GM23338 (cell line): ENCODE measurements at regions not wholly inside any gene's neighbourhood (a gene's known extent, or its start where the extent isn't known, plus 50 kb on each side); places are given as distances from the start of the nearest gene placed in this dataset.

Source experiments
- CREB1 ChIP-seq: fragments of 250-450 bp; sonication (Bioruptor Pico); IDR thresholded peaks from 2 replicates; pipeline ENCODE4 v1.5.0; 2020; ENCODE audit warnings: low read depth, mild to moderate bottlenecking, moderate library complexity
- ETS1 ChIP-seq: IDR thresholded peaks from 2 replicates; pipeline ENCODE4 v1.6.1; 2016; ENCODE audit warnings: antibody characterized with exemption
- EZH2 ChIP-seq: fragments of 200-600 bp; sonication (generic); IDR thresholded peaks from one replicate; pipeline ENCODE4 v1.8.0; 2017; ENCODE audit warnings: antibody characterized with exemption, mild to moderate bottlenecking, low read depth; ENCODE audit not compliant: unreplicated experiment
- EZH2phosphoT487 ChIP-seq: fragments of 200-600 bp; sonication (generic); IDR thresholded peaks from one replicate; pipeline ENCODE4 v1.8.1; 2018; ENCODE audit warnings: antibody characterized with exemption; ENCODE audit not compliant: unreplicated experiment
- JUNB ChIP-seq: IDR thresholded peaks from one replicate; pipeline ENCODE4 v1.6.1; 2016; ENCODE audit warnings: antibody characterized with exemption; ENCODE audit not compliant: unreplicated experiment
- NANOG ChIP-seq: IDR thresholded peaks from 2 replicates; pipeline ENCODE4 v1.6.1; 2016; ENCODE audit warnings: antibody characterized with exemption, borderline replicate concordance
- POLR2AphosphoS5 ChIP-seq: IDR thresholded peaks from 2 replicates; pipeline ENCODE4 v1.6.1; 2016; ENCODE audit warnings: antibody characterized with exemption, low read depth
- REST ChIP-seq: IDR thresholded peaks from one replicate; pipeline ENCODE4 v1.6.1; 2018; ENCODE audit warnings: antibody characterized with exemption; ENCODE audit not compliant: unreplicated experiment
- STAT1 ChIP-seq: IDR thresholded peaks from one replicate; pipeline ENCODE4 v1.6.1; 2016; ENCODE audit warnings: antibody characterized with exemption; ENCODE audit not compliant: unreplicated experiment
- ZNF114 ChIP-seq: fragments of 250-450 bp; sonication (Bioruptor Pico); IDR thresholded peaks from 2 replicates; pipeline ENCODE4 v1.5.0; 2020; ENCODE audit warnings: mild to moderate bottlenecking, moderate library complexity
- ZNF331 ChIP-seq: fragments of 250-450 bp; sonication (Bioruptor Pico); IDR thresholded peaks from 2 replicates; pipeline ENCODE4 v1.5.0; 2020; ENCODE audit warnings: low read depth, mild to moderate bottlenecking, moderate library complexity
- TF ChIP-seq, protein P1 (sequence below), 2 experiments: fragments of 200-600 bp in 1 of 2; sonication (generic) in 1 of 2; conservative IDR thresholded peaks; 2 replicates each; pipeline versions ENCODE4 v1.5.1 to v1.6.1; 2016 to 2017; ENCODE audit warnings: antibody characterized with exemption in 2 of 2, low read depth in 2 of 2, mild to moderate bottlenecking in 2 of 2, moderate library complexity in 1 of 2
- TF ChIP-seq, protein P2 (sequence below): fragments of 250-450 bp; sonication (Bioruptor Pico); IDR thresholded peaks from 2 replicates; pipeline ENCODE4 v1.5.0; 2020; ENCODE audit warnings: mild to moderate bottlenecking, moderate library complexity

- TF ChIP-seq, protein P1, sequence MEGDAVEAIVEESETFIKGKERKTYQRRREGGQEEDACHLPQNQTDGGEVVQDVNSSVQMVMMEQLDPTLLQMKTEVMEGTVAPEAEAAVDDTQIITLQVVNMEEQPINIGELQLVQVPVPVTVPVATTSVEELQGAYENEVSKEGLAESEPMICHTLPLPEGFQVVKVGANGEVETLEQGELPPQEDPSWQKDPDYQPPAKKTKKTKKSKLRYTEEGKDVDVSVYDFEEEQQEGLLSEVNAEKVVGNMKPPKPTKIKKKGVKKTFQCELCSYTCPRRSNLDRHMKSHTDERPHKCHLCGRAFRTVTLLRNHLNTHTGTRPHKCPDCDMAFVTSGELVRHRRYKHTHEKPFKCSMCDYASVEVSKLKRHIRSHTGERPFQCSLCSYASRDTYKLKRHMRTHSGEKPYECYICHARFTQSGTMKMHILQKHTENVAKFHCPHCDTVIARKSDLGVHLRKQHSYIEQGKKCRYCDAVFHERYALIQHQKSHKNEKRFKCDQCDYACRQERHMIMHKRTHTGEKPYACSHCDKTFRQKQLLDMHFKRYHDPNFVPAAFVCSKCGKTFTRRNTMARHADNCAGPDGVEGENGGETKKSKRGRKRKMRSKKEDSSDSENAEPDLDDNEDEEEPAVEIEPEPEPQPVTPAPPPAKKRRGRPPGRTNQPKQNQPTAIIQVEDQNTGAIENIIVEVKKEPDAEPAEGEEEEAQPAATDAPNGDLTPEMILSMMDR (conservative IDR thresholded peaks at IDR 0.05; ENCODE audit: low read depth in 2 of 2): no peak
- no peak for TF ChIP-seq POLR2AphosphoS5
- TF ChIP-seq EZH2phosphoT487: no peak
- TF ChIP-seq REST: no peak
- no peak for TF ChIP-seq NANOG
- TF ChIP-seq CREB1 (CRISPR knock-in tag): no peak
- TF ChIP-seq EZH2: no peak
- TF ChIP-seq STAT1: no peak
- TF ChIP-seq JUNB: no peak
- no peak for TF ChIP-seq ZNF114 (CRISPR knock-in tag)
- no peak for TF ChIP-seq ZNF331 (CRISPR knock-in tag)
- TF ChIP-seq, protein P2, sequence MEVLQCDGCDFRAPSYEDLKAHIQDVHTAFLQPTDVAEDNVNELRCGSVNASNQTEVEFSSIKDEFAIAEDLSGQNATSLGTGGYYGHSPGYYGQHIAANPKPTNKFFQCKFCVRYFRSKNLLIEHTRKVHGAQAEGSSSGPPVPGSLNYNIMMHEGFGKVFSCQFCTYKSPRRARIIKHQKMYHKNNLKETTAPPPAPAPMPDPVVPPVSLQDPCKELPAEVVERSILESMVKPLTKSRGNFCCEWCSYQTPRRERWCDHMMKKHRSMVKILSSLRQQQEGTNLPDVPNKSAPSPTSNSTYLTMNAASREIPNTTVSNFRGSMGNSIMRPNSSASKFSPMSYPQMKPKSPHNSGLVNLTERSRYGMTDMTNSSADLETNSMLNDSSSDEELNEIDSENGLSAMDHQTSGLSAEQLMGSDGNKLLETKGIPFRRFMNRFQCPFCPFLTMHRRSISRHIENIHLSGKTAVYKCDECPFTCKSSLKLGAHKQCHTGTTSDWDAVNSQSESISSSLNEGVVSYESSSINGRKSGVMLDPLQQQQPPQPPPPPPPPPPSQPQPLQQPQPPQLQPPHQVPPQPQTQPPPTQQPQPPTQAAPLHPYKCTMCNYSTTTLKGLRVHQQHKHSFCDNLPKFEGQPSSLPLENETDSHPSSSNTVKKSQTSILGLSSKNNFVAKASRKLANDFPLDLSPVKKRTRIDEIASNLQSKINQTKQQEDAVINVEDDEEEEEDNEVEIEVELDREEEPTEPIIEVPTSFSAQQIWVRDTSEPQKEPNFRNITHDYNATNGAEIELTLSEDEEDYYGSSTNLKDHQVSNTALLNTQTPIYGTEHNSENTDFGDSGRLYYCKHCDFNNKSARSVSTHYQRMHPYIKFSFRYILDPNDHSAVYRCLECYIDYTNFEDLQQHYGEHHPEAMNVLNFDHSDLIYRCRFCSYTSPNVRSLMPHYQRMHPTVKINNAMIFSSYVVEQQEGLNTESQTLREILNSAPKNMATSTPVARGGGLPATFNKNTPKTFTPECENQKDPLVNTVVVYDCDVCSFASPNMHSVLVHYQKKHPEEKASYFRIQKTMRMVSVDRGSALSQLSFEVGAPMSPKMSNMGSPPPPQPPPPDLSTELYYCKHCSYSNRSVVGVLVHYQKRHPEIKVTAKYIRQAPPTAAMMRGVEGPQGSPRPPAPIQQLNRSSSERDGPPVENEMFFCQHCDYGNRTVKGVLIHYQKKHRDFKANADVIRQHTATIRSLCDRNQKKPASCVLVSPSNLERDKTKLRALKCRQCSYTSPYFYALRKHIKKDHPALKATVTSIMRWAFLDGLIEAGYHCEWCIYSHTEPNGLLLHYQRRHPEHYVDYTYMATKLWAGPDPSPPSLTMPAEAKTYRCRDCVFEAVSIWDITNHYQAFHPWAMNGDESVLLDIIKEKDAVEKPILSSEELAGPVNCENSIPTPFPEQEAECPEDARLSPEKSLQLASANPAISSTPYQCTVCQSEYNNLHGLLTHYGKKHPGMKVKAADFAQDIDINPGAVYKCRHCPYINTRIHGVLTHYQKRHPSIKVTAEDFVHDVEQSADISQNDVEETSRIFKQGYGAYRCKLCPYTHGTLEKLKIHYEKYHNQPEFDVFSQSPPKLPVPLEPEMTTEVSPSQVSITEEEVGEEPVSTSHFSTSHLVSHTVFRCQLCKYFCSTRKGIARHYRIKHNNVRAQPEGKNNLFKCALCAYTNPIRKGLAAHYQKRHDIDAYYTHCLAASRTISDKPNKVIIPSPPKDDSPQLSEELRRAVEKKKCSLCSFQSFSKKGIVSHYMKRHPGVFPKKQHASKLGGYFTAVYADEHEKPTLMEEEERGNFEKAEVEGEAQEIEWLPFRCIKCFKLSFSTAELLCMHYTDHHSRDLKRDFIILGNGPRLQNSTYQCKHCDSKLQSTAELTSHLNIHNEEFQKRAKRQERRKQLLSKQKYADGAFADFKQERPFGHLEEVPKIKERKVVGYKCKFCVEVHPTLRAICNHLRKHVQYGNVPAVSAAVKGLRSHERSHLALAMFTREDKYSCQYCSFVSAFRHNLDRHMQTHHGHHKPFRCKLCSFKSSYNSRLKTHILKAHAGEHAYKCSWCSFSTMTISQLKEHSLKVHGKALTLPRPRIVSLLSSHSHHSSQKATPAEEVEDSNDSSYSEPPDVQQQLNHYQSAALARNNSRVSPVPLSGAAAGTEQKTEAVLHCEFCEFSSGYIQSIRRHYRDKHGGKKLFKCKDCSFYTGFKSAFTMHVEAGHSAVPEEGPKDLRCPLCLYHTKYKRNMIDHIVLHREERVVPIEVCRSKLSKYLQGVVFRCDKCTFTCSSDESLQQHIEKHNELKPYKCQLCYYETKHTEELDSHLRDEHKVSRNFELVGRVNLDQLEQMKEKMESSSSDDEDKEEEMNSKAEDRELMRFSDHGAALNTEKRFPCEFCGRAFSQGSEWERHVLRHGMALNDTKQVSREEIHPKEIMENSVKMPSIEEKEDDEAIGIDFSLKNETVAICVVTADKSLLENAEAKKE (CRISPR knock-in tag): no peak
- TF ChIP-seq ETS1: no peak
These were observed 98.9 kb downstream of the ACKR3 start for GRCh38 chr2:236668531-236668969.
